Ishikawa (cell line): ENCODE measurements at regions not wholly inside any gene's neighbourhood (a gene's known extent, or its start where the extent isn't known, plus 50 kb on each side); places are given as distances from the start of the nearest gene placed in this dataset.

Source experiments
- CEBPB ChIP-seq: IDR thresholded peaks from 2 replicates; pipeline ENCODE4 v1.6.1; 2012
- CREB1 ChIP-seq: IDR thresholded peaks from 2 replicates; pipeline ENCODE4 v1.6.1; 2012; ENCODE audit warnings: low read depth
- EGR1 ChIP-seq: IDR thresholded peaks from 2 replicates; pipeline ENCODE4 v1.6.1; 2012
- EP300 ChIP-seq: IDR thresholded peaks from 2 replicates; pipeline ENCODE4 v1.6.1; 2012; ENCODE audit warnings: borderline replicate concordance
- FOXM1 ChIP-seq: IDR thresholded peaks from 2 replicates; pipeline ENCODE4 v1.6.1; 2012; ENCODE audit warnings: low read depth, borderline replicate concordance
- RAD21 ChIP-seq: IDR thresholded peaks from 2 replicates; pipeline ENCODE4 v1.6.1; 2012; ENCODE audit warnings: low read depth
- TCF12 ChIP-seq: IDR thresholded peaks from 2 replicates; pipeline ENCODE4 v1.6.1; 2012; ENCODE audit warnings: low read depth
- TEAD4 ChIP-seq: IDR thresholded peaks from 2 replicates; pipeline ENCODE4 v1.6.1; 2012
- YY1 ChIP-seq: IDR thresholded peaks from 2 replicates; pipeline ENCODE4 v1.6.1; 2012; ENCODE audit warnings: low read depth
- ZBTB7A ChIP-seq: IDR thresholded peaks from 2 replicates; pipeline ENCODE4 v1.6.1; 2012; ENCODE audit warnings: low read depth
- TF ChIP-seq, protein P1 (sequence below): IDR thresholded peaks from 2 replicates; pipeline ENCODE4 v1.6.1; 2012
- TF ChIP-seq, protein P2 (sequence below): IDR thresholded peaks from 2 replicates; pipeline ENCODE4 v1.6.1; 2012; ENCODE audit warnings: low read depth, mild to moderate bottlenecking
- TF ChIP-seq, protein P3 (sequence below): IDR thresholded peaks from 2 replicates; pipeline ENCODE4 v1.6.1; 2012

DNA sequence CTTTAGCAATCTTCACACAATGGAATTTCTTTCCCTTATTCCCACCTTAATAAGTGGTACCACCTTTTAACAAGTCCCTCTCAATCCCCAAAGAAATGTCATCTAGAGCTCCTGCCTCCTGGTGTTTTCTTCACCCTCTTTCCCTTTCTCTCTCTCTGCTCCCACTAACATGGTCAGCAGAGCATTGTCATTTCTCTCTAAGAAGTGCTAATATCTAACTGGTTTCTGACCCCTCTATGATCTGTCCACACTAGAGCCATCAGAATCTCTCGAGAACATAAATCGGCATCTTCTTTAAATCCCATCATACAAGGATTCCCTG is 161.2 kb upstream of the DTNA start:
- TF ChIP-seq, protein P1, sequence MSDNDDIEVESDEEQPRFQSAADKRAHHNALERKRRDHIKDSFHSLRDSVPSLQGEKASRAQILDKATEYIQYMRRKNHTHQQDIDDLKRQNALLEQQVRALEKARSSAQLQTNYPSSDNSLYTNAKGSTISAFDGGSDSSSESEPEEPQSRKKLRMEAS: no peak
- no peak for TF ChIP-seq ZBTB7A
- TF ChIP-seq CEBPB: no peak
- no peak for TF ChIP-seq EP300
- no peak for TF ChIP-seq EGR1
- TF ChIP-seq, protein P2, sequence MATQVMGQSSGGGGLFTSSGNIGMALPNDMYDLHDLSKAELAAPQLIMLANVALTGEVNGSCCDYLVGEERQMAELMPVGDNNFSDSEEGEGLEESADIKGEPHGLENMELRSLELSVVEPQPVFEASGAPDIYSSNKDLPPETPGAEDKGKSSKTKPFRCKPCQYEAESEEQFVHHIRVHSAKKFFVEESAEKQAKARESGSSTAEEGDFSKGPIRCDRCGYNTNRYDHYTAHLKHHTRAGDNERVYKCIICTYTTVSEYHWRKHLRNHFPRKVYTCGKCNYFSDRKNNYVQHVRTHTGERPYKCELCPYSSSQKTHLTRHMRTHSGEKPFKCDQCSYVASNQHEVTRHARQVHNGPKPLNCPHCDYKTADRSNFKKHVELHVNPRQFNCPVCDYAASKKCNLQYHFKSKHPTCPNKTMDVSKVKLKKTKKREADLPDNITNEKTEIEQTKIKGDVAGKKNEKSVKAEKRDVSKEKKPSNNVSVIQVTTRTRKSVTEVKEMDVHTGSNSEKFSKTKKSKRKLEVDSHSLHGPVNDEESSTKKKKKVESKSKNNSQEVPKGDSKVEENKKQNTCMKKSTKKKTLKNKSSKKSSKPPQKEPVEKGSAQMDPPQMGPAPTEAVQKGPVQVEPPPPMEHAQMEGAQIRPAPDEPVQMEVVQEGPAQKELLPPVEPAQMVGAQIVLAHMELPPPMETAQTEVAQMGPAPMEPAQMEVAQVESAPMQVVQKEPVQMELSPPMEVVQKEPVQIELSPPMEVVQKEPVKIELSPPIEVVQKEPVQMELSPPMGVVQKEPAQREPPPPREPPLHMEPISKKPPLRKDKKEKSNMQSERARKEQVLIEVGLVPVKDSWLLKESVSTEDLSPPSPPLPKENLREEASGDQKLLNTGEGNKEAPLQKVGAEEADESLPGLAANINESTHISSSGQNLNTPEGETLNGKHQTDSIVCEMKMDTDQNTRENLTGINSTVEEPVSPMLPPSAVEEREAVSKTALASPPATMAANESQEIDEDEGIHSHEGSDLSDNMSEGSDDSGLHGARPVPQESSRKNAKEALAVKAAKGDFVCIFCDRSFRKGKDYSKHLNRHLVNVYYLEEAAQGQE: no peak
- TF ChIP-seq, protein P3, sequence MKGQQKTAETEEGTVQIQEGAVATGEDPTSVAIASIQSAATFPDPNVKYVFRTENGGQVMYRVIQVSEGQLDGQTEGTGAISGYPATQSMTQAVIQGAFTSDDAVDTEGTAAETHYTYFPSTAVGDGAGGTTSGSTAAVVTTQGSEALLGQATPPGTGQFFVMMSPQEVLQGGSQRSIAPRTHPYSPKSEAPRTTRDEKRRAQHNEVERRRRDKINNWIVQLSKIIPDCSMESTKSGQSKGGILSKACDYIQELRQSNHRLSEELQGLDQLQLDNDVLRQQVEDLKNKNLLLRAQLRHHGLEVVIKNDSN: no peak
- TF ChIP-seq TEAD4: no peak
- no peak for TF ChIP-seq CREB1
- no peak for TF ChIP-seq YY1
- no peak for TF ChIP-seq RAD21
- no peak for TF ChIP-seq FOXM1
- no peak for TF ChIP-seq TCF12
